DMS153 treated with DMSO at 0.1 percent for 48 hours (cell line): ENCODE measurements at regions not wholly inside any gene's neighbourhood (a gene's known extent, or its start where the extent isn't known, plus 50 kb on each side); places are given as distances from the start of the nearest gene placed in this dataset.
A peak's percentile ranks its signal among the peaks of the same experiment; 100 is the strongest.
"Not testable (repeated sequence)": the region's sequence is repeated elsewhere in the genome, so short reads cannot be mapped to it uniquely, and the experiment has no call there.

ENCODE experiments used
- DNase-seq: peaks from one replicate; lab custom pipeline; 2025; ENCODE audit not compliant: unreplicated experiment; lab: John Stamatoyannopoulos, UW

DNA sequence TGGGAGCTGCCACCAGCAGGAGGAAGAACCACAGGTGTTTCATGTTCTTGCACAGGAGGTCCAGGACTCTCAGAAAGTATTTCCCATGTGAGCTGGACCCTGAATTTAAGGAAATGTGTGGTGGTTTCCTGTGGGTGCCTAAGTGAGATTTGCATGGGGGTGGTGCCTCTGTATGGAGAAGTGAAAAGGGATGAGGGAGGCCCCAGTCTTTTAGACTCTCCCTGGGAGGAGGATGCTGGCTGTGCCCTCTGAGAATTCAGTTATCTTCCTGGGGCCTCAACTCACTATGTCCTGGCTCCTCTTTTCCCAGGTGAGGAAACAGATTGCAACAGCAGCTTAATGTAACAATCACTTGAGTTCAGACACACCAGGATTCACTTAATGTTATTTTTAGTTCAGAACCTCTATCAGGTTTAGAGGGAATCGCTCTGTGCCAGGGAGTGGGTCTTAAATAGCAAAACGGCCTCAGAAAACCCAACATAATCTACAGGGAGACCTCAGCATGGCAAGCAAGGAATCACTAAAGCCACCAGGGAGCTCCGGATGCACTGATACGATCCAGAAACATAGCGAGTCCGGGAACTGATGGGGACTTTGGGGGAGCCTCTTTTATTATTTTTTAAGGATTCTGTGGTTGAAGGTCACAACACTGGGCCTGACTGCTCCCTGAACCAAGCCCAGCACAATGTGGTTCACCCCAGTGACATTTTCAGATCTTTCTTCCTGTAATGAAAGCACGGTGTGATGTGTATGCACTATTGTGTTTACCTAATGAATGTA lies 823.5 kb downstream of the TMEM121 start:
- DNase-seq, result not testable (repeated sequence)

DNA sequence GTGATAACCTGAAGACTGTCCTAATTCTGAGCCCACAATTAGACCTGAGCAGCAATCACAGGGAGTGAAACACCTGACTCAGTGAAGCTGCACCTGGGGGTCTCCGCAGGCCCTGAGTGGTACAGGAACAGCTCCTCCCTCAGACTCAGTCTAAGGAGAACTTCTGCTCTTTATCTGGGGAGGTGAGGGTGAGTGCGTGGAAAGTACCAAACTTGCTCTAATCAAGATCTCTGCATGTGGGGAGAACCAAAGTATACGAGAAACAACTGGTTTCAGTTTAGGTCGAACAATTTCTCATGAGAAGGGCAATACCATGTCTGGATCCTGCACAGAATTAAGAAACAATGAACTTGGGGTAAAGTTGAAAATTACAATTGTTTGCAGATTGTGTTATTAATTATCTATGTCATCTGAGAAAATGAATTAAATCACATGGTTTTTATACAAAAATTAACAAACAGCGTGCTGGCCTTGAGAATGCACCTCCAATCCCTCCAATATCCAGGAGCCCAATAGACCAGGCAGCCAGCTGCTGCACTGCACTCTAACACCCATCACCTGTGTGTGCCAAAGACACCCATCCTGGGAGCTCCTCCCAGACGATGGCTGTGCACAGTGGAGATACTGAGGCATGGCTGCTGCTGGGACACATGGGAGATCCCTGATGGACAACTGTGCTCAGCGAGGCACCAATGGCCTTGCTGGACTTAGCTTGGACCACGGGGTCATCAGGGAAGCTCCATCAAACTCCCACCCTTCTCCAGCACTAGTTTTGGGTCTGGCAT lies 828.8 kb downstream of the TMEM121 start:
- not testable (repeated sequence) for DNase-seq

DNA sequence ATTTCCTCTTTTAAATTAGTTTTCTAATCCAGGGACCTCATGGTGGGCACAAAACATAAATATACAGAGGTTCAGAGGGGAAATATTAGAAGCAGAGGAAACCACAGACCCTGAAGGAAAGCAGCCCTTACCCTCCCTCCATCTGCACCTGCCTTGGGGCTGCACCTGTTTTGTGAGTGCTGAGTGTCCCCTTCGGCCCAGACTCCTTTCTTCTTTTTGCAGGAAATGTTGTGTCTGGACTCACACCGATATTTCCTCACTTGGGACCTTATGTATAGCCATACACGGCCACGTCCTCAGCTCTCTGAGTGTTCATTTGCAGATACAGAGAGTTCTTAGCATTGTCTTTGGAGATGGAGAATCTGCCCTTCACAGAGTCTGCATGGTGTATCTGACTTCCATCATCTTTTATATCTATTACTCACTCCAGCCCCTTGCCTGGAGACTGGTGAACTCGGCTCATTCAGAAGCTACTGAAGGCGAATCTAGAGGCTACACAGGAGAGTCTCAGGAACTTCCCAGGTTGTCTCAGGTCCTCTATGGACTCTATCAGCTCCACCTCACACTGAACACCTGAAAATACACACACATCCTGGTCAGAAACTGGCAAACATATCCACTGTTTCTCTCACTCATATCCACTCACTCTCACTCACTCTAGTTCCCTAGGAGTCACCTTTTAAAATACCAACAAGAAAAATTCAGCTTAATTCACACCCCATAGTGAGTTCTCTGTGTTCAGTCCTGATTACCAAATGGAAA lies 829.7 kb downstream of the TMEM121 start:
- DNase-seq, result not testable (repeated sequence)

DNA sequence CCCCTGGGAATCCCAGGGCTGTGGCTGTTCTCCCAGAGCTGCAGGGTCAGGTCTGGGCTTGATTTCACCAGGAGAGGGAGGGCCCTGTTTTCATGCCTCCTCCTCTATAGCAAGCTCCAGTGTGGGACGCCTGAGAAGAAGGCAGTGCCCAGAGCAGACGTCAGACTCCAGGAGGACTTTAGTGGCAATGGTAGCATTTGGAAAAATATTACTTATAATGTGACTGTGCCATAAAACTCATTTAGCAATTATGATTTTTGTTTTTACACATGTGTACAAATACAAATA lies 830.2 kb downstream of the TMEM121 start:
- not testable (repeated sequence) for DNase-seq

DNA sequence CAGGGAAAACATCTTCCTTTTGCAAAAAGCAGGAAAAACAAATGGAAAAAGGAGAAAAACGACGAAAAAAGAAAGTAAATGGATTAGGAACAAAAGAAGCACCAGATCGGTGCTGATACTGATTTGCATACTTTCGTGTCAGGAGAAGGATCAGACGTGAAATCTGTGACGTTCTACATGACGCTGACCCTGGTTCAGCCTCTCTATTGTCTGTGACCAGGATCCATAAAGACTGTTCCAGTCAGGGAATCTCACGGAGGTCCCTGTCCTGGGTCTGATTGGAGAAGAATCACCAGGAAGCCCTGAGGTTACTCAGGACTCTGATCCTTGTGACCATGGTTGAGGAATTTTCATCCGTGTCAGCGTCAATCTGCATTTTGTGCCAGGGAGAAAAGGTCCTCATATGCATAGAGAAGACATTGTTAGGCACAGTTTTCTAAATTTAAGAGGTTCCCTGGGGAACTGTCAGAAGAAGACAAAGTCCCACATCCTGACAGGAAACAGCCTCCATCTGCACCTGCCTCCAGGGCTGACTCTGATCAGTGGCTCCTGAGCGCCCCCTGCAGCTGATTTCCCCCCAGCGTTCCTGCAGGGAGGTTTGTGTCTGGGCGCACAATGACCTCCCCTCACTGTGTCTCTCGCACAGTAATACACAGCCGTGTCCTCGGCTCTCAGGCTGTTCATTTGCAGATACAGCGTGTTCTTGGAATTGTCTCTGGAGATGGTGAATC lies 832.9 kb downstream of the TMEM121 start:
- DNase-seq, result not testable (repeated sequence)

DNA sequence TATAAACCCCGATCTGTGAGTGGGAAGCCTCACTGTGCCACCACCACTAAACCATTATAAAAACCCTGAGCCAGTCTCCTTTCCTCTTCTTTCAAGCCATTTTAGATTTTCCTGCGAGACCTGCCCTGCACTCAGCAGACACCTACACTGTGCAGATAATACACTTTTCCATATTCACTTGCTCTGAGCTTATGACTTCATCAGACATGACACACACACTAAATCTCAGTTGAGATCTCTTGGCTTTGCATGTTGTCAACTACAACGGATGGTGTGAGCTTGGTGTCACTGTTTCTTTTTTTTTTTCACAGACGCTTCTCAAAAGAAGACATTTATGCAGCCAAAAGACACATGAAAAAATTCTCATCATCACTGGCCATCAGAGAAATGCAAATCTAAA lies 839.0 kb downstream of the TMEM121 start:
- not testable (repeated sequence) for DNase-seq

DNA sequence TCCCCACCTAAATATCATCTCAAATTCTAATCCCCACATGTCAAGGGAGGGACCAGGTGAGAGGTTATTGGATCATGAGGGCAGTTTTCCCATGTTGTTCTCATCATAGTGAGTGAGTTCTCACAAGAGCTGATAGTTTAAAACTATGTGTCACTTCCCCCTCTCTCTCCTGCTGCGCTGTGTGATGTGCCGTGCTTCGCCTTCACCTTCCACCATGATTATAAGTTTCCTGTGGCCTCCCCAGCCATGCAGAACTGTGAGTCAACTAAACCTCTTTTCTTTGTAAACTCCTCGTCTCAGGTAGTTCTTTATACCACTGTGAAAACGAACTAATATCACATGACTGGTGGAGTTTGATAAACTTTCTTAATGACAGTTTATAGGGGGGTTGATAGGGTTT lies 839.5 kb downstream of the TMEM121 start:
- DNase-seq, result not testable (repeated sequence)

DNA sequence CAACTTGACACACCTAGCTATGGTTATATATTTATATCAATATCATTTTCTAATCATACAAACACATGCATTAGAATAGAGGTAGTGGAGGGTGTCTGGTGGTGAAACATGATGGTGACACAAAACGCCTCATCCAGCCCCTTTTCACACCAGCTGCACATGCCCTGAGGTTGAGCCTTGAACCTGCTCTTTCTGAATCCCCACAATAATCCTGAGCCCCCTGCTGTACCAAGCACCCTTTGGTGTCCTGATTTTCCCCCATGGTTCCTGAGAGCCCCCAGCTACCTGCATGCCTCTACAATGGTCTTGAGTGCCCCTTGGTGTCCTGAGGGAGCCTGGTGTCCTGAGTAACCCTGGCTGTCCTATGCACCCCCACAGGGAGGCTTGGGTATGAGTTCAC lies 840.6 kb downstream of the TMEM121 start:
- DNase-seq, result not testable (repeated sequence)

DNA sequence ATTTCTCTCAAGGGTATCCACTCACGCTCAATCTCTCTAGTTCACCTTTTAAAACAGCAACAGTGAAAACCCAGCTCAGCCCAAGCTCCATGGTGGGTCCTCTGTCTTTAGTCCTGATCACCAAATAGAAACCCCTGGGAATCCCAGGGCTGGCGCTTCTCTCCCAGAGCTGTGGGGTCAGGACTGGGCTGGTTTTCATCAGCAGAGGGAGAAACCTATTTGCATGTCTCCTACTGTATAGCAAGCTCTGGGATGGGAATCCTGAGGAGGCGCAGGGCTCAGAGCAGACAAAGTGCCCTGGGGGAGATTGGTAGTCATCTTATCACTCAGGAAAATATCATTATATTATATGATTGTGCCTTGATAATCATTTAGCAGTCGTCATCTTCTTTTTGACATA lies 843.1 kb downstream of the TMEM121 start:
- not testable (repeated sequence) for DNase-seq

DNA sequence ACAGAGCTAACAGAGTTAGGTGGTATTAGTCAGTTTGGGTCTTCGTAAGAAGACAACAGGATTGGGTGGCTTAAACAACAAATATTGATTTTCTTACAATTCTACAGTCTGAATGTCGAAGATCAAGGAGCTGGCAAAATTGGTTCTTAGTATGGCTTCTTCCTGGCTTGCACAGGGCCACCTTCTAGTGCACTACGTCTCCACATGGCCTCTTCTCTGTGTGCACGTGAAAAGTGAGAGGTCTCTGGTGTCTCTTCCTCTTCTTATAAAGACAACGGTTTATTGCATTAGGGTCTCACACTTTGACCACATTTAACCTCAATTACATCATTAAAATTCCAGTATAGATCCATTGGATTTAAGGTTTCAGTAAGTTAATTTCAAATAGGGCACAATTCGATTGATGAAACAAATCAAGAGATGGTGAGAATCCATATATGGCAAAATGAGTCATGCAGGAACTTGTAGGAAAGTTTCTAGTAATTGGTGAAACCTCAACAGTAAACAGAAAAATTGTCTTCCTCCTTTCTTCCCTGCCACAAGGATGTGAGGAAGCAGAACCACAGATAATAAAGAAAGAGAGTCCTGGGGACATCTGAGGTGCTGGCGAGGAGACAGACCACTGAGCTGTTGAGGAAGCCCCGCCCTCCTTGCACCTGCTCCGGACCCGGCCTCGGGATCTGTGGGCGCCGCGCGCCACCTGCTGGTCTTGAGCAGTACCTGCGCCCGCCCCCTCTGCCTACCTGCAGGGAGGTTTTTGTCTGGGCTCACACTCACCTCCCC lies 846.7 kb downstream of the TMEM121 start:
- DNase-seq, result peak; percentile 14

DNA sequence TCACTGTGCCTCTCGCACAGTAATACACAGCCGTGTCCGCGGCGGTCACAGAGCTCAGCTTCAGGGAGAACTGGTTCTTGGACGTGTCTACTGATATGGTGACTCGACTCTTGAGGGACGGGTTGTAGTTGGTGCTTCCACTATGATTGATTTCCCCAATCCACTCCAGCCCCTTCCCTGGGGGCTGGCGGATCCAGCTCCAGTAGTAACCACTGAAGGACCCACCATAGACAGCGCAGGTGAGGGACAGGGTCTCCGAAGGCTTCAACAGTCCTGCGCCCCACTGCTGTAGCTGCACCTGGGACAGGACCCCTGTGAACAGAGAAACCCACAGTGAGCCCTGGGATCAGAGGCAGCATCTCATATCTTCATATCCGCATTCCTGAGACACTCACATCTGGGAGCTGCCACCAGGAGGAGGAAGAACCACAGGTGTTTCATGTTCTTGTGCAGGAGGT lies 847.3 kb downstream of the TMEM121 start:
- DNase-seq, result not testable (repeated sequence)

DNA sequence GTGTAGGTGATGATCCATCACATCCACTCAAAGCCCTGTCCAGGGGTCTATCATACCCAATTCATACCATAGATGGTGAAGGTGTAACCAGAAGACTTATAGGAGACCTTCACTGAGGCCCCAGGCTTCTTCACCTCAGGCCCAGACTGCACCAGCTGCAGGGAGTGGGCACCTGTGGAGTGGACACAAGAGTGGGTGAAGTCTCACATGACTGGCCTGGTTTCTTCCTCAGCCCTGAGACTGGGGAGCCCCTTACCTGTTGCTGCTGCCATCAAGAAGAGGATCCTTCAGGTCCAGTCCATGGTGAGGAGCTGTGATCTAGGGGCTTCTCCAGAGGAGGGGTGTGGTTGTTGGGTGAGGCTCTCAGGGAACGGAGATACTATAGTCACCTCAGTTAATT lies 851.0 kb downstream of the TMEM121 start:
- no peak for DNase-seq

DNA sequence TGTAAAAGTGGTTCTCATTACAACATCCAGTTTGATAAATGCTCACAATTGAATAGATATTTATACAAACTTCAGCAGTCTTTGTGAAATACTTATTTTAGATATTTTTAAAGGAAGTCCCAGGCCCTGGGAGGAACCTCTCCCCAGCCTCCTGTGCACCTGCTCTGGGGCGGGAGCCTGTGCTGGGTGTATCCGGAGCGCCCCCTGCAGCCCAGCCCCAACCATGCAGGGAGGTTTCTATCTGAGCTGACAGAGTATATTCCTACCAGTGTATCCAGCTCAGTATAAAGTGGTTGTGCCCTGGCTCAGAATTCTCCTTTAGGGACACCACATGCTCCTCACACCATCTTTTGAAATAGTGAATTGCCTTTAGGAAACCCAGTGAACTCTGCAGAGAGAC lies 851.8 kb downstream of the TMEM121 start:
- no peak for DNase-seq

DNA sequence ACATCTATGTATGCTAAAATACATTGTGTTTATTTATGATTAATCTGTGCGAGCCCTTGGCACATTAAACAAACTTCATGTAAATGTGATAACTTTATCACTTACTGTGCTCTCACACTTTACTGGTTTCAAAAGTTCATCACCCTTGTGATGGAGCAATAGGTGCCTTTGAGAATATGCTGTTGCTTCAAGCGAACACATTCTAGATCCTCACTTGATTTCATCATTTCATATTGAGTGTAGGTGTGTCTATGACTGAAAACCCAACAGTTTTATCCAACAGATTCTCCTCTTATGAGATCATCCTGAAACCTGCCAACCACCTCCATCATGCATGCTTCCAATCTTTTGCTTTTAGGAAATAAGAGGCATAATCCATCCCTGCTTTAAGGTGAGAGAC lies 854.4 kb downstream of the TMEM121 start:
- DNase-seq, result no peak

DNA sequence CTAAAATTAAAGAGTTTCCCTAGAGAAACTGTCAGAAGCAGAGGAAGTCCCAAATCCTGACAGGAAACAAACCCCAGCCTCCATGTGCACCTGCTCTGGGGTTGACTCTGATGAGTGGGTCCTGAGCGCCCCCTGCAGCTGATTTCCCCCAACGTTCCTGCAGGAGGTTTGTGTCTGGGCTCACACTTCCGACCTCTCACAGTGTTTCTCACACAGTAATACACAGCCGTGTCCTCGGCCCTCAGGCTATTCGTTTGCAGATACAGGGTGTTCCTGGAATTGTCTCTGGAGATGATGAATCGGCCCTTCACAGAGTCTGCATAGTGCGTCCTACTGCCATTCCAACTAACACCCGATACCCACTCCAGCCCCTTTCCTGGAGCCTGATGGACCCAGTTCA lies 862.8 kb downstream of the TMEM121 start:
- DNase-seq, result not testable (repeated sequence)

DNA sequence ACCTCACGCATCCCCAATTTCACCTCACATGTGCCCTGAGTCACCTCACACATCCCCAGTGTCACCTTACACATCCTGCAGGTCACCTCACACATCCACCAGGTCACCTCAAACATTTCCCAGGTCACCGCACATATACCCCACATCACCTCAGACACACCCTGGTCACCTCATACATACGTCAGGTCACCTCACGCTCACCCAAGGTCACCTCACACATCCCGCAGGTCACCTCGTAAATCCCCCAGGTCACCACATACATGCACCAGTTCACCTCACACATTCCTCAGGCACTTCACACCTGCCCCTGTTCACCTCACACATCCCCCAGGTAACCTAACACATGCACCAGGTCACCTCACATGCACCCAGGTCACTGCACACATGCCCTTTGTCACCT lies 864.0 kb downstream of the TMEM121 start:
- no peak for DNase-seq

DNA sequence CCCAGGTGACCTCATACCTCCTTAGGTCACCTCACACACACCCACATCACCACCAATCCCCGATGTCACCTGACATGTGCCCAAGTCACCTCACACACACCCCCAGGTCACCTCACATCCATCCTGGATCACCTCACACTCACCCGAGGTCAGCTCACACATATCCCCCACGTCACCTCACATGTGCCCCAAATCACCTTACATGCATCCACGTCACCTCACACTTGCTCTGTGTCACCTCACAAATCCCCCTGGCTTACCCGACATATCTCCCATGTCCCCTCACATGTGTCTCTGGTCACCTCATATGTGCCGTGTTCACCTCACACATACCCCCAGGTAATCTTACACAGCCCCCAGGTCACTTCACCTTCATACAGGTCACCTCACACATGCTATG lies 864.6 kb downstream of the TMEM121 start:
- no peak for DNase-seq

DNA sequence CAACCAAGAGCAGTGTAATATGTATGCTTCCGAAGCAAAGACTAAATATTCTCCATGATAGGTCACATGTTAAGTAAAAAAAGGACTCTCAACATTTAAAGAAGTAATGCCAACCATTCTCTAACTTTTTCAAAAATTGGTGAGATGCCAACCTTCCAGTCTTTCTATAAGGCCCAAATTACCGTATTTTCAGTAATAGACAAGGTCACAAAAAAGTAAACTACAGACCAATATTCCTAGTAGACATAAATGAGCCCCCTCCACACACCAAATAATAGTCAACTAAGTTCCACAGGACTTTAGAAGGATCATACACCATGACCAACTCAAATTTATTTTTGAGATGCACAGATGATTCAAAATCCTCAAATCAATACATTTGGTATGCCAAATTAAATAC lies 867.4 kb downstream of the TMEM121 start:
- no peak for DNase-seq

DNA sequence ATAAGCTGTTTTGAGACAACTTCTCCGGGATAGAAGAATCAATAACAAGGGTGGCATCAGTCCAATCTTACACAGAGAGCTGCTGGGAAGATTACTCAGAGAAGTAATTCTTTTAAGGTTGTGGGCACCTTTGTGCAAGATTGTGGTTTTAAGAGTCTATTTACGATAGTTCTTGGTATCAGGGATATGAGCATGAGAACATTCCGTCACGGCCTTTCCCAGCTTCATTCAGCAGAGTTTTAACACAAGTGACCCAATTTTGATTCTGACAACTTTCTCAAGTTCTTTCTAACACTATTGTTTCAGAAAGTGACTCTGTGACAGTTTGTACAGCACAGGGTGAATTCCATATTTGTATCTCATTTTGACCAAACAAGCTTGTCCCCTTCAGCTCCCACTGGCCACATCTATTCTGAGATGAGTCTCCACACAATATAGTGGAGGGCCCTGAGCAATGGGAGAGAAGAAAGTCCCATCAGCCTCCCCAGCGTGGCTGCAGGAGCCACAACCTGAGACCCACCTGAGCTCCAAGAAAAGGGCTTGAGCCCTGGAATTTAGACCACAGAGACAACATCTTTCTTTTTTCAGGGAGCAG lies 869.2 kb downstream of the TMEM121 start:
- DNase-seq, result no peak

DNA sequence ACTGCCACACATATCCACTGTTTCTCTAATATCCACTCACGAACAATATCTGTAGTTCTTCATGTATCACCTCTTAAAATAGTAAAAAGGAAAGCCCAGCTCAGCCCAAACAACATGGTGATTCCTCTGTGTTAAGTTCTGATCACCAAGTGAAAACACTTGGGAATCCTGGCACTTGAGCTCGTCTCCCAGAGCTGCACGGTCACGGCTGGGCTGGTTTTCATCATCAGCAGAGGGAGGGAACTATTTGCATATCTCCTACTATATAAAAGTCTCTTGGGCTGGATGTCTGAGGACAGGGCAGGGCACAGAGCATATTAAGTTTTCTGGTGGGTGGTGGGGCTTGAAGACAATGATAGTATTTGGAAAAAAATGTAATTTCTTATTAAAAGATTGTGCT lies 870.6 kb downstream of the TMEM121 start:
- no peak for DNase-seq
